HG02798 (cell line): ENCODE measurements at regions not wholly inside any gene's neighbourhood (a gene's known extent, or its start where the extent isn't known, plus 50 kb on each side); places are given as distances from the start of the nearest gene placed in this dataset.

Source experiments
- ATAC-seq: cut with Tn5 transposase; IDR thresholded peaks from one replicate; pipeline ENCODE4 v1.9.1; 2021; ENCODE audit warnings: mild to moderate bottlenecking; ENCODE audit not compliant: unreplicated experiment, poor library complexity

- ATAC-seq, result no peak
Observed at GRCh38 chr4:11636551-11636950, 207.9 kb upstream of the HS3ST1 start.

GRCh38 chr4:11636031-11636430 lies 207.3 kb upstream of the HS3ST1 start:
- ATAC-seq, result no peak

- no peak for ATAC-seq
Observed at GRCh38 chr4:11635342-11635741, 206.6 kb upstream of the HS3ST1 start.

- no peak for ATAC-seq
Observed at GRCh38 chr4:11634283-11634682, 205.6 kb upstream of the HS3ST1 start.

- ATAC-seq, result no peak
Observed at GRCh38 chr4:11633430-11633829, 204.7 kb upstream of the HS3ST1 start.

GRCh38 chr4:11632483-11632882 lies 203.8 kb upstream of the HS3ST1 start:
- ATAC-seq, result no peak

- ATAC-seq, result no peak
Observed at GRCh38 chr4:11632025-11632424, 203.3 kb upstream of the HS3ST1 start.

- no peak for ATAC-seq
Observed at GRCh38 chr4:11631416-11631815, 202.7 kb upstream of the HS3ST1 start.

- no peak for ATAC-seq
Observed at GRCh38 chr4:11628093-11628725, 199.5 kb upstream of the HS3ST1 start.

- no peak for ATAC-seq
Observed at GRCh38 chr4:11626066-11626465, 197.4 kb upstream of the HS3ST1 start.

GRCh38 chr4:11625211-11625610 lies 196.5 kb upstream of the HS3ST1 start:
- ATAC-seq, result no peak

GRCh38 chr4:11624370-11624769 lies 195.7 kb upstream of the HS3ST1 start:
- ATAC-seq, result no peak

- ATAC-seq, result no peak
Observed at GRCh38 chr4:11623726-11624037, 195.0 kb upstream of the HS3ST1 start.

- no peak for ATAC-seq
Observed at GRCh38 chr4:11622961-11623725, 194.4 kb upstream of the HS3ST1 start.

- no peak for ATAC-seq
Observed at GRCh38 chr4:11620861-11621260, 192.2 kb upstream of the HS3ST1 start.

GRCh38 chr4:11618666-11619282 lies 190.1 kb upstream of the HS3ST1 start:
- ATAC-seq, result no peak

GRCh38 chr4:11616856-11617255 lies 188.2 kb upstream of the HS3ST1 start:
- no peak for ATAC-seq

- no peak for ATAC-seq
Observed at GRCh38 chr4:11615601-11616000, 186.9 kb upstream of the HS3ST1 start.

GRCh38 chr4:11614426-11614825 lies 185.7 kb upstream of the HS3ST1 start:
- no peak for ATAC-seq

- ATAC-seq, result no peak
Observed at GRCh38 chr4:11611868-11612267, 183.2 kb upstream of the HS3ST1 start.

- no peak for ATAC-seq
Observed at GRCh38 chr4:11609751-11610150, 181.1 kb upstream of the HS3ST1 start.

- ATAC-seq, result no peak
Observed at GRCh38 chr4:11608992-11609391, 180.3 kb upstream of the HS3ST1 start.
